Hepatic stellate cell (primary cell): ENCODE measurements at regions not wholly inside any gene's neighbourhood (a gene's known extent, or its start where the extent isn't known, plus 50 kb on each side); places are given as distances from the start of the nearest gene placed in this dataset.
A peak's percentile ranks its signal among the peaks of the same experiment; 100 is the strongest.

ENCODE experiments used
- DNase-seq: peaks from one replicate; pipeline ENCODE4 v3.0.0; 2011; ENCODE audit warnings: low spot score

DNA sequence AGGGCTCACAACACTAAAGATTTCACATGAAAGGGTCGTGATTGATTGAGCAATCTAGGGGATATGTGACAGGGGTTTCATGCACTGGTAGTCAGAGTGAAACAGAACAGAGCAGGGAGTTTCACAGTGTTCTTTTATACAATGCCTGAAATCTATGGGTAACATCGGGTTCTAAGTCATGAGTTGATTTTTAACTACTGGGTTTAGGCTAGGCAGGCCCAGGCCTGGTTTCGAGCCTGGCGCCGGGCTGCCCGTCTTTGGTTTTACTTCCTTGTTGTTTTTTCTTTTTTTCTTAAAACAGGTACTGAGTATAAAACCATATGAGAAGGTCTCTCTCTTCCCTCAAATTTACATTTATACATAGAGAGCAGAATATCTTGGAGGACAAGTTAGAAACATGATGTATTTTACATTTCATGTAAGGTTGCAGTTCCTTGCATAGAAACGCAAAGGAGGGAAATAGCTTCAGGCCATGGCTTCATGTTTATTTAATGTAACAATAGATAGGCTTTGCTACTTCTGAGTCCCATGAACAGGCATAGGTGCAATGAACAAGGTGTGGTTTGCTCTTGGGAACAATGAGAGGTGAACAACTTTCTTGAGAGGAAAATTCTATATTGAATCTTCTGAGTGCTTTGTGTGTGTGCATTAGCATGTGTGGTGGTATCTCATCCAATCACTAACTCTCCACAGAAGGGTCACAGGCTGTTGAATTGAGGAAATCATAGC is 128.9 kb upstream of the RXFP2 start:
- no peak for DNase-seq

GRCh38 chr13:31611214-31611613 is 128.1 kb upstream of the RXFP2 start:
- DNase-seq, result no peak

DNA sequence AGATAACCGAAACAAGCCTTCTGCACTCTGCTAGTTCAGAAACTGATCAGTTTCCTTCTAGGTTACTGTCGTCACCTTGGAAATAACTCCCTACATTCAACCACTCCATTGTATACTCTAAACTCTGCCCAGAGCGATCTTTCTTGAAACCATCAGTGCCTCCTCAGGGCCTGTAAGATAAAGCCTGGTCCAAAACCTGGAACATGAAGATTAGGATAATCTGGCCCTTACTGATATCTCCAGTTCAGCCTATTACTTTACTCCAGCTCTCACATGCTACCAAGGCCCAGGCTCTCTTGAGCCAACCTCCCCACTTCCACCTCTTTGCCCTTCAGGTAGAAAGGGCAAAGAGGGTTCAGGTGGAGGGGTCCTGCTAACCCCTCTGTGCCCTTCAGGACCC is 125.3 kb upstream of the RXFP2 start:
- DNase-seq, result no peak

GRCh38 chr13:31614704-31615103 is 124.6 kb upstream of the RXFP2 start:
- DNase-seq, result no peak

DNA sequence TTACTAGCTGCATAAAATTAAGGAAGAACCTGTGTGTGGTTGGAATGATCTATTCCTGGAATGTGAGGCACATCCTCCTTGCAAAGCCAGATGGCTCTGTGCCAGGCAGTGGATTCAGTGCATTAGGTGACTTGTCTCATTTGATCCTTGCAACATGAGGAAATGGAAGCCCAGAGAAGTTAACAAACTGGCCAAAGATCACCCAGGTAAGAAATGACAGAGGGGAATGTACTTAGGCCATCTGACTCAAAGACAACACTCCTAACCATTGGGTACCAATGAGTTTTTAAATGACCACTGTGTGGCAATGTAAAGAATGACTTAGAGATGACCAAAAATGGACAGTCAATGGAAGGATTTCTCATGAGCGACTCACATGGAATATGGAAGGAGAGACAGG is 114.2 kb upstream of the RXFP2 start:
- DNase-seq, result peak; percentile 5

- DNase-seq, result peak; percentile 13
Measured at GRCh38 chr13:31627097-31627845, 112.1 kb upstream of the RXFP2 start.

DNA sequence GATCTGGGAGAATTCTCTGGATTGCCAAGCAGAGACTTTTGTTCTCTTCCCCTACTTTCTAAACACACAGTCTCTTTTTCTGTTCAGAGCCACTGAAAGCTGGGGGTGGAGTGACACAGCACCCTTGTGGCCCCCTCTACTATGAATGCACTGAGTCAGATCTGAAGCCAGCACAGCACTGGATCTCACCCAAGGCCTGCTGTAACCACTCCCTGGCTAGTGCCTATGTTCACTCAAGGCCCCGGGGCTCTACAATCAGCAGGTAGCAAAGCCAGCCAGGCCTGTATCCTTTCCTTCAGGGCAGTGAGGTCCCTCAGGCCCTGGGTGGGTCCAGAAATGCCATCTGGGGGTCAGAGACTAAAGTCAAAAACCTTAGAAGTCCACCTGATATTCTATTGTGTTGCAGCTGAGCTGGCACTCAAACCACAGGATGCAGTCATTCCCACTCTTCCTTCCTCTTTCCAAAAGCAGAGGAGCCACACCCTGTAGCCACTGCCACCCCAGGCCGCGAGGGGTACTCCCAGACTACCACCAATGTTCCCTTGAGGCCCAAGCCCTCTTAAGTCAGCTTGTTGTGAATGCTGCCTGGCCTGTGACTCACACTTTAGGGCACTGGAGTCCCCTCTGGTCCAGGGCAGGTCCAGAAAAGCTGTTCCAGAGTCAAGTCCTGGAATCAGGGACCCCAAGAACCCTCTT is 110.1 kb upstream of the RXFP2 start:
- DNase-seq, result no peak

DNA sequence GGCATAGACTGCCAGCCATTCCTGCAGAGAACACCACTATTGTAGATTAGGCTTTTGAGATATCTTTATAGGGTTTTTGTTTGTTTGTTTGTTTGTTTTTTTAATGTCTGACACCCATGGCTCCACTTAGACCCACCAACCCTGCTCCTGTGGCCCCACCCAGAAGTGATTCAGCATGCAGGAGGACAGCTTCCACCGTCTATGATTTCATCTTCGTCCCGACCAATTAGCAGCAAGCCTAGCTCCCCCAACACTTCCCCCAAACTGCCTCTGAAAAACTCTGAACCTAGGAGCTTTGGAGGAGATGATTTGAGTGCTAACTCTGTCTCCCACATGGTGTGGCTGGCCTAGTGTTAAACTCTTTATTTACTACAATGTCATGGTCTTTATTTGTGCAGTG is 108.3 kb upstream of the RXFP2 start:
- DNase-seq, result no peak

GRCh38 chr13:31631746-31632145 is 107.6 kb upstream of the RXFP2 start:
- DNase-seq, result no peak

- DNase-seq, result peak; percentile 44
Measured at GRCh38 chr13:31638577-31638976, 100.7 kb upstream of the RXFP2 start.

- DNase-seq, result no peak
Measured at GRCh38 chr13:31639443-31640163, 99.7 kb upstream of the RXFP2 start.

DNA sequence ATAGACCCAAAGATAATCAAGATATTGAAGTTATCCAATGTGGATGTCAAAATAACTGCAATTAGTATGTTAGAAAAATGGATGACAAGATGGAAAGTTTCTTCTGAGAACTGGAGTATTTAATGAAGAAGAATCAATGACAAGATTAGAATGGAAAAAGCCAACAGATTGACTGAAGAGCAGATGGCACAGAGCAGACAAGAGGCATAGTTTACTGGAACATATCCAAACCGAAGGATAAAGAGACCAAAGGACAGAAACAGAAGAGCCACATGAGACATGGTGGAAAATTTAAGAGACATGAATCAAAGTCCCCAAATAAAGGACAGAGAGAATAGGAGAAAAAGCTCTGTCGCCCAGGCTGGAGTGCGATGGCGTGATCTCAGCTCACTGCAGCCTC is 89.6 kb upstream of the RXFP2 start:
- DNase-seq, result no peak

- no peak for DNase-seq
Measured at GRCh38 chr13:31653730-31654129, 85.6 kb upstream of the RXFP2 start.

GRCh38 chr13:31663880-31664585 is 75.3 kb upstream of the RXFP2 start:
- DNase-seq, result no peak

GRCh38 chr13:31670831-31671617 is 68.3 kb upstream of the RXFP2 start:
- no peak for DNase-seq

GRCh38 chr13:31674051-31674450 is 65.3 kb upstream of the RXFP2 start:
- DNase-seq, result no peak

DNA sequence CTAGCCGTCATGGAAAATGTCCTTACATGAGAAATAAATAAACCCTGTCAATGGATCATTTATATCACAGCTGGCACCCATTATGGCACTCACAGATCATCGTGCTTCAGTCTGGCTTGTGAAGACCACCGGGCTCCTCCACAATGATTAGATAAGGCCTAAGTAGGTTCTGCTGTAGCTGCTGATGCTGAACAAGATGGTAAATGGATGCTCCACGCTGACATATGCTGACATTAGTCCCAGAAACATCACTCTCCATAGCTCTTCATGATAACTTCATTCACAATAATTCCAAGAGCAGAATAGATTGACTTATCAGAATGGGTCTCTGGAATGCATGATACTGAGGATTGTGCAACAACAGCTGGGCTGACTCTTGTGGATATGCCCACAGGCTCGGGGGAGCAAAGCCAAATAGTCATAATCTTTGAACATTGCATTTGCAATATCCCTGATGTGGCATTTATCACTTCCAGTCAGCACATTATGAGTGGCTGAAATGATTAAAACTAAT is 63.8 kb upstream of the RXFP2 start:
- no peak for DNase-seq

GRCh38 chr13:31681133-31681532 is 58.2 kb upstream of the RXFP2 start:
- DNase-seq, result no peak

DNA sequence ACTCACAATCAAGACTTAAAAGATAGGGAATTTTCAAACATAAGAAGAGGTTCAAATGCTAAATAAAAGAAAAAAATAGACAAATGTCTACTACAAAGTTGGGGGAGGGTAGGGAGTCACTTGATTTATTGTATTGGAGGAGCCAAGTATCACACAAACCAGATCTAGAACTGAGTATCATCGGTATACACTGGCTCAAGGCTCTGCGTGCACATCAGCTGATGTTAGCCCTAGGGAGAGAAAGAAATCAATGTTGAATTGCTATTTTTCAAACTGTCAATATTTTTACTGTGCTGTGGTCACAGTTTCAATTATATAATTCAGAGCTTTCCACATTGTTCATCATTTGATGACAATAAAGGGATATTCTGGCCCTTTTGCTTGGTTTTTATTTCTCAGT is 54.9 kb upstream of the RXFP2 start:
- no peak for DNase-seq

DNA sequence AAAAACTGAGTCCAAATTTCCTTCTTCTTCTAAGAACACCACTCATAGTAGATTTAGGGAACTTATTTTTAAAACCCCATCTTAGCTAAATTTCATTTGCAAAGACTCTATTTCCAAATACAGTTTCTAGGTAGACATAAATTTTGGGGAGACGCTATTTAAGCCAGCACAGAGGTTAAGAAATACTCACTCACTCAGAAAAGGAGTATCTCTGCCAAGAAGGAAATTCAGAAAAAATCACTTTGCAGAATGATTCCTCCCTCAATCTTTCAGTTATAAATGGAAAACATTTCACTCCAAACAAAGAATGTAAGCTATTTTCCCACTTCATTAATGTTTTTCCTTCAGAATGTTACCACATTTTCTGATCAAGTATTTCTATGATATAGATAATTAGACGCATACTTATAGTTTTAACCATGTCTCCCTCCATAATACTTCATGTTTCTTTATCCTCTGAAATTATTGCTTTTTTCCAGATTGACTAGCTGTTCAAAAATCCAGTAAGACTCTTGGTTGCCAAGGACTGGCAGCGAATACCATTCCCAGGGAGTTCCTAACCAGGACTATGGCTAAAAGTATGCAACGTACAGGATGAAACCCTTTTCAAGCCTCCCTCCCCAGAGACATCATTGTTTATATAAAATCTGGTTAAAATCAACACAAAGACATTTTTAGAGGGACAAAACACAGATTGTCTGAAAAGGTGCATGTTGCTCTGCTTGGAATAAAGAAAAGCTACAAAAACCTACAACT is 52.5 kb upstream of the RXFP2 start:
- DNase-seq, result peak; percentile 23
